HUDEP-2 (cell line): ENCODE measurements at regions not wholly inside any gene's neighbourhood (a gene's known extent, or its start where the extent isn't known, plus 50 kb on each side); places are given as distances from the start of the nearest gene placed in this dataset.
"Not testable (repeated sequence)": the region's sequence is repeated elsewhere in the genome, so short reads cannot be mapped to it uniquely, and the experiment has no call there.

ENCODE experiments used
- DNase-seq, 76 experiments: peaks; one replicate each; lab custom pipeline; 2025; ENCODE audit not compliant: unreplicated experiment in 76 of 76; lab: John Stamatoyannopoulos, UW

- DNase-seq, result not testable (repeated sequence)
These were observed 107.6 kb downstream of the TNFSF18 start for GRCh38 chr1:172943138-172943537.

DNA sequence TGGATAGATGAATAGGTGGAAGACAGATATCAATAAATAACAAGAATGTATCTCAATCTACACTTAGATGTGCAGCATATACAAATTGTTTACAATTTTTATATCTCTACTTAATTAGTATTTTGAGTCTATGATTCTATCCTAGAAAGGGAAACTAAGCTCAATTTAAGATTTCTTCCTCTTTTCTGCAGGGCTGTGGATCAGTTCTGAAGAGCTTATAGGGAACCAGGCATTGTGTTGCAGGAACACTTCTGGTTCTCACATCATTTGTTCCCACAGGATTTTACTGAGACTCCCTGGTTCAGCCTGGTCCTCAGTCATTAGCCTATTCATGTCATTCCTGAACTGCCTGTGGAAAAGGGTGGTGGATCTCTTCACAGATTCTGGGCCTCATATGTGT is 105.8 kb downstream of the TNFSF18 start:
- DNase-seq, result no peak

DNA sequence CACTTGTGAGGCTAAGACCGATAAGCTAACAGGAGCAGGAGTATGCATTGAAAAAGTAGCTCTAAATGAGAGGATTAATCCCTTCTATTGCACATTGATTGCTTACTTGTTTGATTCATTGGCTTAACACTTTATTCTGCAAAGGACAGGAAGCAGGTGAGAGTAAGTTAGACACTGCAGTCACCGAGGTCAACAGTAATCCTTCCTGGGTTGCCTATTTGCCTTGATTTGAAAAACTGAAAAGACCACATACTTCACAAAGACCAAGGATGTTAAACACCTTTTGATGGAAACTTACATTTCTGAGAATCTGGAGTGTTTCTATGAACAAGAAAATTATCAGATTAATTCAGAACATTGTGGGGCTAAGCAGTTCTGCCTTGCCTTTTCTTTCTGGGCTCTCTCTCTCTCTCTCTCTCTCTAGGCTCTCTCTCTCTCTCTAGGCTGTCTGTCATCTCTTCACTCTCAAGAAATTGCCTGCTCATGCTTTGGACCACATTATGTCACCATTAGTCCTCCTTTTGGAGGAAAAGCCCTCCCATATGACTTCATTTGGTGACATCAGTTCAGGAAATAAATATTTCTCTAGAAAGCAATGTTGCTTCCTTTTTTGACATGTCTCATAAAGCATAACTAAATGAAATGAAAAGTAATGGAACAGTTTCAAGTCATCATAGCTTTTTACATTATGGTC is 103.8 kb downstream of the TNFSF18 start:
- DNase-seq, result no peak

GRCh38 chr1:172948457-172948856 is 102.3 kb downstream of the TNFSF18 start:
- no peak for DNase-seq

DNA sequence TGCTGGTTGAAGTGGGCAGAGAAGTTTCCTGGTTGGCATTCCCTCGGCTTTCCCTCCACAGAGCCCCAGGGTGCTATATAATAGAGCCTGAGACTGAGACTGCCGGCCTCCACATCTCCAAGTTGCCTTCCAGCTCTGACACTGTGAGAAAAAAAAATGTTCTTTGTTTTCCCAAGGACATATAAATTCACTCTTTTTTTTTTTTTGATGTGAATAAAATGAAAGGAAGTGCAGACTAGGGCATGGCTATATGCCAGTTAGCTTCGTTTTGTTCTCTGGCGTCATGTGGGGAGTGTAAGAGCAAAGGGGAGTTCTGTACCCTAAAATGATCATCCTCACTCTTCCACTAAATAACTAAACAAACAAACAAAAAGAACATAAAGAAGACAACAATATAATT is 101.6 kb downstream of the TNFSF18 start:
- DNase-seq, result no peak

DNA sequence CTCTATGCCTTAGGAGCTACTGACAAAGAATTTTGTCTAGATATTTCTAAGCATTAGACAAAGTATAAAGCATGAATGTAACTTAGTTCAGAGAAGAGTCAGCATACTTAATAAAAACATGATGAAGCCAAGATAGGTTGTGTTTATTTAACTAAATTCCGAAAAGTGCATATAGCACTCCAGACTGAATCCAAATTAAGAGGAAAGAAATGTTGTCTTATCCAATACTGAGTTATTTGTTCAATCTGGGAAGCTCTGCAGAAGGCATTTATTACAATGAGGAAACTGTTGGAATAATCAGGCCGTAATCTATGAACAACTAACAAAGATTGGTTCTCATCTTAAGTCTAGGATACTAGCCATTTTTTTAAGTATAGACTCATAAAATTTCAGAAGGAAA is 100.2 kb downstream of the TNFSF18 start:
- no peak for DNase-seq

GRCh38 chr1:172951730-172952365 is 98.9 kb downstream of the TNFSF18 start:
- no peak for DNase-seq

DNA sequence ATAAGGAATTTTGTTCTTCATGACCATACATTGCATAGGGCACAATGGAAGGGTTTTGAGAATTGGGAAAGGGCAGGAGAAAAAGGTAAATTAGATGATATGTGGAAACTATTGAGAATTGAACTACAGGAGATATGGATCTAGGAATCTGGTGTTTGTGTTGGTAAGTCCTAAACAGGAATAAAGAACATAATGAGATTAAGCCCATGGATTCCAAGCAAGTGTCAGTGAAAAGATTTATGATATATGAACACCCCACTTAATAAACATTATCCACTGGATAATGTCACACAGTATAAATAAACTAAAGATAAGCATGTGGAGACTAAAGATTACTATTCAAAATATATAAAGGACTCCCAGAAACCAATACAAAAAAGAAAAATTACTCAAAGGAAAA is 98.2 kb downstream of the TNFSF18 start:
- no peak for DNase-seq

GRCh38 chr1:172954476-172955150 is 96.1 kb downstream of the TNFSF18 start:
- no peak for DNase-seq

GRCh38 chr1:172955161-172955815 is 95.5 kb downstream of the TNFSF18 start:
- DNase-seq, result no peak

DNA sequence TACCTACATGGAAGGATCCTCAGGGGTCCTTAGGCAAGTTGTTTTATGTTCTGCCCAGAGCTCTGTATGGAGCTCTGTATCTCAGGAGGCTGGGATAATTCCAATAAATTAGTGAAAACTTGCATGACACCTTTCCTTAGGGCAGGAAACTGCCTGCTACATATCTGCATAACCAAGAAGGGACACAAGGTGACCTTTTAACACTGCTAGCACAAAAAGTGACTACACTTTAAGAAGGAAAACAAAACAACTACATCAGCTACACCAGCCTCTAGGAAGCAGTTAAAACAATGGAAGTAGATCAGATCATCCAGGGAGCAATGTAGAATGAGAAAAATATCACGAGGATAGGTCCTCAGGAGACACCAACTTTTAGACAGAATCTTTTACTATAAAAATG is 93.9 kb downstream of the TNFSF18 start:
- no peak for DNase-seq

- no peak for DNase-seq
These were observed 93.2 kb downstream of the TNFSF18 start for GRCh38 chr1:172957491-172957890.

- DNase-seq, result no peak
These were observed 91.2 kb downstream of the TNFSF18 start for GRCh38 chr1:172959571-172959970.

- no peak for DNase-seq
These were observed 90.7 kb downstream of the TNFSF18 start for GRCh38 chr1:172960019-172960418.

DNA sequence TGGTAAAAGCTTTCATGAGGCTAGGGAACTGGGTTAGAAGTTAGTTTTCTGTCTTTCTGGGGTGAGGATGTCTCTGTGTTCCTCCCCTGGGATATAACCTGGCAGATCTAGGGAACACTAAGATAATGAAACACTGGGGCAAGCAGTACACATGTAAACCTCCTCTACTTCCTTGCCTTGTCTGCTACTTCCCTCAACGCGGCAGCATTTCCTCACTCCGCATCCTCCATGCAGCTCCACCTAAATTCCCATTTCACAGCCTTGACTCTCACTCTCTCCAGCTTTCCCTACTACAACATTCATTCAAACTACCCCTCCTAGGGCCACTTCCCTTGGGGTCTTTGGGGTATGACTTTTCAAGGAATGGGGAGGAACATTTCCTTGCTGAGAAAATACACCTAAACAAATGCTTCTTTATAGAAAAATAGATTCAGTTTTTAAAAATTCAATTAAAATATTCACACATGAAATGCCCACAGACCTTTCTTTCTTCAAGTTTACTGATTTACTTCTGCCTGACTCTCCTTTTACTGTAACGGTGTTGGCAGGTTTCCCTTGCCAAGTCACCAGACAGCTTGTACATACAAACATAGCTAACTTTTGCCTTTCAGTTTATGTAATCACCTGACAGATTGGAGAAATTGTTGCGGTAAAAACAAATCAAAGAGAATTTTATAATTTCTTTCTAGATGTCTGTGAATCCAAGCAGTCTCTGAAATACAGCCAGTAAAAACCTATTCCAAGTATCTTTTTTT is 90.1 kb downstream of the TNFSF18 start:
- DNase-seq, result no peak

GRCh38 chr1:172964864-172965263 is 85.9 kb downstream of the TNFSF18 start:
- DNase-seq, result no peak

DNA sequence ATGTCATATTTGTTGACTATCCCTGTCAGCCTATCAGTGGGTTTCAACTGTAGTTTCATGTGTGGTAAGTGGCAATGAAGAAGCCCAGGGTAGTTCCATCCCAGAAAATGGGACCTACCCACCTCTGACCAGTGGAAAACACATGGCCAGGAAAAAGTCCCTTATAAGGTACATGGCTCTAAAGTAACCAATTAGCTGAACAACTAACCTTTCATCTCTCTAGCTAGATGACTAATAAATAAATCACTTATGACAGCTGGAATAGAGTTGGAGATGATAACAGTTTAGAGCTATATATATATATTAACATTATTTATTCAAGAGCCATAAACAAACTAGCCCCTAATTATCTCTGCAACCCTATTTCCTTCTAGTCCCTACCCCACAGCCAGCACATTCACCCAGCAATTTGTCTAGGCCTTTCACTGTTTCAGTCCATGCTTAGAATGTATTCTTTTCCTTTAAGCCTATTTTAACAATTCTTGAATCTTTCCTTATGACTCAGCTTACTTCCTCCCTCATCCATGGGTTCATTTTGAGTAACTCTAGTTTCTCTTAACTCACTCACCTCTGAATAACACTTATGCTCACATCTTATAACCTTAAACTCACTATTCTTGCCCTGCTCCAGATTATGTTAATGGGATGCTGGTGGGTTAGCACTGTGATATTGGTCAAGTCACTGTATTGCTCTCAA is 83.7 kb downstream of the TNFSF18 start:
- DNase-seq, result no peak

DNA sequence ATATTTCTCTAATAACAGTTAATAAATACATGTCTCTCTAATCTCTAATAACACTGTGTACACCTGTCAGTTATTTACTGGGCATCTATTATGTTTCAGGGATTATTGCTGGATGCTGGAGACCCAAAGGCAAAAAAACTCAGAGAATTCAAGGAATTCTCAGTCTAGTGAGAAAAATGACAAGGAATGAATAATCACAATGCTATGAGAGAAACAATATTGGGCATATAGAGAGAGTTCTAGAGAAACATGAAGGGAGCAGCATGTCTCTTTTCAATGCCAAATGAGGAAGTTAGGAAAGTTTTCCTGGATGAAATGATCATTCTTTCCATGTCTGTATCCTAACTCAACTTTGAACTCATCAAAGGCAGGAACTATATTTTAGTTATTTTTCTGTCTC is 82.8 kb downstream of the TNFSF18 start:
- DNase-seq, result no peak

GRCh38 chr1:172969611-172970010 is 81.1 kb downstream of the TNFSF18 start:
- DNase-seq, result no peak

GRCh38 chr1:172970186-172970585 is 80.6 kb downstream of the TNFSF18 start:
- no peak for DNase-seq
